Neuronal stem cell (in vitro differentiated cells): ENCODE measurements at regions not wholly inside any gene's neighbourhood (a gene's known extent, or its start where the extent isn't known, plus 50 kb on each side); places are given as distances from the start of the nearest gene placed in this dataset.

Source experiments
- DNase-seq: peaks from one replicate; pipeline ENCODE4 v3.0.0-alpha.2; 2013; ENCODE audit warnings: low spot score
- H2AFZ ChIP-seq: one replicate; pipeline ENCODE4 v1.6.1; 2013; ENCODE audit warnings: mild to moderate bottlenecking, low read length, inconsistent platforms
- H2AK5ac ChIP-seq: 2 replicates; pipeline ENCODE4 v1.6.1; 2013; ENCODE audit warnings: low read depth, mild to moderate bottlenecking, inconsistent platforms, low read length, moderate library complexity, mixed read lengths
- H2BK120ac ChIP-seq: 2 replicates; pipeline ENCODE4 v1.6.1; 2013; ENCODE audit warnings: low read depth, mild to moderate bottlenecking, inconsistent platforms, low read length, moderate library complexity, mixed read lengths
- H2BK12ac ChIP-seq: one replicate; pipeline ENCODE4 v1.6.1; 2013; ENCODE audit warnings: low read length, inconsistent platforms
- H2BK15ac ChIP-seq: 2 replicates; pipeline ENCODE4 v1.6.1; 2013; ENCODE audit warnings: mild to moderate bottlenecking, low read length, inconsistent platforms, mixed read lengths
- H2BK5ac ChIP-seq: one replicate; pipeline ENCODE4 v1.6.1; 2013; ENCODE audit warnings: inconsistent platforms, mild to moderate bottlenecking, low read length, moderate library complexity
- H3K14ac ChIP-seq: one replicate; pipeline ENCODE4 v1.6.1; 2013; ENCODE audit warnings: low read length, inconsistent platforms
- H3K18ac ChIP-seq: 2 replicates; pipeline ENCODE4 v1.6.1; 2013; ENCODE audit warnings: low read length, inconsistent platforms
- H3K23ac ChIP-seq: 2 replicates; pipeline ENCODE4 v1.6.1; 2013; ENCODE audit warnings: low read depth, mild to moderate bottlenecking, mixed read lengths, low read length, inconsistent platforms; ENCODE audit not compliant: poor library complexity
- H3K27ac ChIP-seq: replicated peaks from 3 replicates; pipeline ENCODE4 v1.5.1; 2013; ENCODE audit warnings: low read length, inconsistent platforms
- H3K27me3 ChIP-seq, 3 experiments: 2 replicates each; pipeline ENCODE4 v1.6.1; 2013; ENCODE audit warnings: low read length in 3 of 3, mild to moderate bottlenecking in 2 of 3, inconsistent platforms in 1 of 3, low read depth in 1 of 3, mixed read lengths in 1 of 3, moderate library complexity in 1 of 3; ENCODE audit not compliant: control insufficient read depth in 3 of 3, insufficient read depth in 3 of 3
- H3K36me3 ChIP-seq, 2 donors: replicated peaks in 1 of 2; 2 replicates each; pipeline ENCODE4 v1.6.1; 2013; ENCODE audit warnings: low read length in 2 of 2; ENCODE audit not compliant: control insufficient read depth in 2 of 2, insufficient read depth in 2 of 2
- H3K4ac ChIP-seq: 2 replicates; pipeline ENCODE4 v1.6.1; 2013; ENCODE audit warnings: inconsistent platforms, mild to moderate bottlenecking, low read length, moderate library complexity
- H3K4me1 ChIP-seq, 2 donors: 1 replicate in 1 of 2; 2 replicates in 1 of 2; pipeline ENCODE4 v1.6.1; 2013; ENCODE audit warnings: low read length in 2 of 2, low read depth in 1 of 2; ENCODE audit not compliant: control insufficient read depth in 2 of 2, insufficient read depth in 1 of 2
- H3K4me2 ChIP-seq: one replicate; pipeline ENCODE4 v1.6.1; 2013; ENCODE audit warnings: mild to moderate bottlenecking, low read length, inconsistent platforms; ENCODE audit not compliant: insufficient read depth, poor library complexity, severe bottlenecking
- H3K4me3 ChIP-seq, 2 donors: 2 replicates each; pipeline ENCODE4 v1.5.1; 2013; ENCODE audit warnings: low read length in 2 of 2, mild to moderate bottlenecking in 2 of 2, inconsistent platforms in 1 of 2, moderate library complexity in 1 of 2
- H3K79me1 ChIP-seq: one replicate; pipeline ENCODE4 v1.6.1; 2013; ENCODE audit warnings: low read depth, mild to moderate bottlenecking, inconsistent platforms, low read length, moderate library complexity
- H3K9ac ChIP-seq: one replicate; pipeline ENCODE4 v1.6.1; 2013; ENCODE audit warnings: mild to moderate bottlenecking, low read depth, low read length, inconsistent platforms; ENCODE audit not compliant: poor library complexity
- H3K9me3 ChIP-seq, 2 donors: replicated peaks in 1 of 2; 2 replicates each; pipeline versions ENCODE3 to v1.6.1; 2013; ENCODE audit warnings: low read length in 2 of 2, mild to moderate bottlenecking in 2 of 2, inconsistent platforms in 1 of 2, low read depth in 1 of 2, mixed read lengths in 1 of 2, moderate library complexity in 1 of 2; ENCODE audit not compliant: control insufficient read depth in 2 of 2, insufficient read depth in 1 of 2
- H4K8ac ChIP-seq: one replicate; pipeline ENCODE4 v1.6.1; 2013; ENCODE audit warnings: low read depth, mild to moderate bottlenecking, inconsistent platforms, low read length, moderate library complexity
- H4K91ac ChIP-seq: one replicate; pipeline ENCODE4 v1.6.1; 2013; ENCODE audit warnings: low read length, low read depth, mild to moderate bottlenecking, inconsistent platforms; ENCODE audit not compliant: poor library complexity
- WGBS, 2 donors: extraction: QIAGEN DNeasy Blood & Tissue Kit; methylation state at CpG; one replicate each; pipeline ENCODE4 v1.1.7; 2013; ENCODE audit warnings: missing lambda C conversion rate in 2 of 2, mixed read lengths in 1 of 2; ENCODE audit not compliant: insufficient read length in 2 of 2, insufficient replicate concordance in 1 of 2; ENCODE audit errors: extremely low coverage in 2 of 2; 5-methylcytosine and 5-hydroxymethylcytosine counted together

GRCh38 chr3:144054766-144055165, 83.1 kb downstream of the DIPK2A start:
- H3K4ac ChIP-seq, result no peak overlapping the region
- H2AFZ ChIP-seq, result no peak overlapping the region
- no peak overlapping the region for H3K4me2 ChIP-seq
- no peak overlapping the region for H3K4me3 ChIP-seq
- H3K79me1 ChIP-seq, result no peaks in the 10 kb centered on the region
- H3K27ac ChIP-seq, result no peak overlapping the region
- no peak overlapping the region for H4K8ac ChIP-seq
- no peak overlapping the region for H4K91ac ChIP-seq
- H3K36me3 ChIP-seq, result no peaks in the 10 kb centered on the region
- H3K23ac ChIP-seq, result no peak overlapping the region
- no peak overlapping the region for H3K18ac ChIP-seq
- no peak for DNase-seq
- H2AK5ac ChIP-seq, result no peak overlapping the region
- no peaks in the 10 kb centered on the region for H3K27me3 ChIP-seq
- H2BK12ac ChIP-seq, result no peak overlapping the region
- H3K14ac ChIP-seq, result no peak overlapping the region
- H3K9ac ChIP-seq, result no peak overlapping the region
- no peak overlapping the region for H2BK5ac ChIP-seq
- no peak overlapping the region for H2BK120ac ChIP-seq
- H3K9me3 ChIP-seq, result no peaks in the 10 kb centered on the region
- no peak overlapping the region for H2BK15ac ChIP-seq
- no peaks in the 10 kb centered on the region for H3K4me1 ChIP-seq

GRCh38 chr3:144055604-144056003, 84.0 kb downstream of the DIPK2A start:
- Histone ChIP-seq H2BK5ac (no peak overlapping the region), H3K27me3 (no peaks in the 10 kb centered on the region), H3K18ac (no peak overlapping the region), H3K23ac (no peak overlapping the region), H3K27ac (no peak overlapping the region), H3K14ac (no peak overlapping the region), H3K4me3 (no peak overlapping the region), H4K91ac (no peak overlapping the region), H3K9ac (no peak overlapping the region), H4K8ac (no peak overlapping the region), H3K4me2 (no peak overlapping the region), H2BK15ac (no peak overlapping the region), H2AFZ (no peak overlapping the region), H2AK5ac (no peak overlapping the region), H3K4ac (no peak overlapping the region), H3K4me1 (no peaks in the 10 kb centered on the region), H3K36me3 (no peaks in the 10 kb centered on the region), H3K9me3 (no peaks in the 10 kb centered on the region), H2BK120ac (no peak overlapping the region), H2BK12ac (no peak overlapping the region), H3K79me1 (no peaks in the 10 kb centered on the region)
- DNase-seq, result no peak
- WGBS, 2 donors, result no CpG with 5 or more reads among the region's 1 CpG

DNA sequence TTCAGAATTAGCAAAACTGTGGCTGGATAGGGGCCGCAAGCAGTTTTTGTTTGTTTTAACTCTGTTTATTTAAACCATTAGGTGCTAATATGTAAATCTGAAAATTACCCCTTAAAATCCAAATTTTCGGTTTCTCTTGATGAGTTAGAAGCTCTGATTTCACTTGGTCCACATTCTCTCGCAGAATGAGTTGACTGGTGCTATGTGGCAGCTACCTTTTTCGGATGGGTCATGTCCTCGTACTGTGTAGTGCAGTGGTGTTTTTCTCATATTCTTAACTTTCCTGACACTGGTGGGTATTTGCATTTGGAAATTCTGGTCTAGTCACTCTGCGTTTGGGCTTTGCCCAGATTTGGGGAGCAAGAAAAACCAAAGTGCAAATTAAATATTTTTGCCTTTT, 87.1 kb downstream of the DIPK2A start:
- H2BK5ac ChIP-seq, result no peak overlapping the region
- no peaks in the 10 kb centered on the region for H3K9me3 ChIP-seq
- no peak overlapping the region for H3K27ac ChIP-seq
- H3K4me1 ChIP-seq, result no peaks in the 10 kb centered on the region
- H3K4me2 ChIP-seq, result no peak overlapping the region
- no peak overlapping the region for H3K23ac ChIP-seq
- no peak overlapping the region for H2BK15ac ChIP-seq
- no peak overlapping the region for H2BK120ac ChIP-seq
- H3K18ac ChIP-seq, result no peak overlapping the region
- H3K4ac ChIP-seq, result no peak overlapping the region
- no peak overlapping the region for H2BK12ac ChIP-seq
- DNase-seq, result no peak
- no peak overlapping the region for H3K14ac ChIP-seq
- H2AK5ac ChIP-seq, result no peak overlapping the region
- H3K79me1 ChIP-seq, result no peaks in the 10 kb centered on the region
- H3K27me3 ChIP-seq, result no peaks in the 10 kb centered on the region
- no CpG with 5 or more reads among the region's 6 CpGs for WGBS, 2 donors
- H4K8ac ChIP-seq, result no peak overlapping the region
- no peak overlapping the region for H4K91ac ChIP-seq
- H3K9ac ChIP-seq, result no peak overlapping the region
- H3K36me3 ChIP-seq, result no peaks in the 10 kb centered on the region
- no peak overlapping the region for H2AFZ ChIP-seq
- no peak overlapping the region for H3K4me3 ChIP-seq

DNA sequence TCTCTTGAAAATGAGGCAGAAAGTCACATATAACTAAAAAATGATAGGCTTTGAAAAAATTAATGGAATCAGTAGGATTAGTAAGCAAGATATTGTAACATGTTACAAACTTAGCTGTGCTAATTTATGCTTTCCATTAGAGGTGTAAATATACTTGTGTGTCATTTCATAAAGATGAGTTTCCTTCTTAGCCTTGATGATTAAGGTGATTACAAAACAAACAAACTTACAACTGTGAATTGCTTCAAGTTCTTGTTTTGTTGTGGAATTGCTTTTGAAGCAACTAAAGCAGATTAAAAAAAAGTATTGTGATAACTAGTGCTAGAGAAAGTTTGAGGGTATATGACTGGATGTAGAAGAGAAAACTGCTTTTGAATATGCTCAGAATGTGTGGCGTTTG, 87.9 kb downstream of the DIPK2A start:
- Histone ChIP-seq H3K14ac (no peak overlapping the region), H3K9ac (no peak overlapping the region), H3K79me1 (no peaks in the 10 kb centered on the region), H3K4me3 (no peak overlapping the region), H4K91ac (no peak overlapping the region), H3K4me1 (no peaks in the 10 kb centered on the region), H3K18ac (no peak overlapping the region), H2BK15ac (no peak overlapping the region), H2BK120ac (no peak overlapping the region), H2BK5ac (no peak overlapping the region), H3K23ac (no peak overlapping the region), H3K36me3 (no peaks in the 10 kb centered on the region), H3K9me3 (no peaks in the 10 kb centered on the region), H2BK12ac (no peak overlapping the region), H2AK5ac (no peak overlapping the region), H3K4me2 (no peak overlapping the region), H2AFZ (no peak overlapping the region), H4K8ac (no peak overlapping the region), H3K27me3 (no peaks in the 10 kb centered on the region), H3K4ac (no peak overlapping the region), H3K27ac (no peak overlapping the region)
- no peak for DNase-seq
- WGBS, 2 donors, result no CpG with 5 or more reads among the region's 1 CpG
